HG03439 (cell line): ENCODE measurements at regions not wholly inside any gene's neighbourhood (a gene's known extent, or its start where the extent isn't known, plus 50 kb on each side); places are given as distances from the start of the nearest gene placed in this dataset.
A peak's percentile ranks its signal among the peaks of the same experiment; 100 is the strongest.
"Not testable (repeated sequence)": the region's sequence is repeated elsewhere in the genome, so short reads cannot be mapped to it uniquely, and the experiment has no call there.

Source experiments
- ATAC-seq: cut with Tn5 transposase; IDR thresholded peaks from one replicate; pipeline ENCODE4 v1.9.1; 2021; ENCODE audit warnings: mild to moderate bottlenecking, moderate library complexity; ENCODE audit not compliant: unreplicated experiment

DNA sequence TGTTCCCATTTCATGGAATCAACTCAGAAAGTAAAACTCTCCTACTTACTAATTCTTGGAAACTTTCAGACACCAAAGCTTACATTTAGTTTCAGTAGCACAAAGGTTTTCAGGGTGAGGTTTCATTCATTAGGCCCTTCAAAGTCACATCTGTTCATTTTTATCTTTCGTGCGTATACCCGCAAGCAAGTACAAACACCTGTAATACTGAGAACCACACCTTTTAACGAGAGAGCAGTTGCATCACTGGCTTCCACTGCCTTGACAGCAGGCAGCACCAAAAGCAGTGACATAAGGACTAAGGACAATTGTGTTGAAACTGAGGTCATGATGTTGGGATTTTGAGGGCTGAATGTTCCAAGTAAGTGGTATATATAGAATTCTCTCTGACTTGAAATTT lies 60.5 kb downstream of the GOLGA6L22 start:
- not testable (repeated sequence) for ATAC-seq

DNA sequence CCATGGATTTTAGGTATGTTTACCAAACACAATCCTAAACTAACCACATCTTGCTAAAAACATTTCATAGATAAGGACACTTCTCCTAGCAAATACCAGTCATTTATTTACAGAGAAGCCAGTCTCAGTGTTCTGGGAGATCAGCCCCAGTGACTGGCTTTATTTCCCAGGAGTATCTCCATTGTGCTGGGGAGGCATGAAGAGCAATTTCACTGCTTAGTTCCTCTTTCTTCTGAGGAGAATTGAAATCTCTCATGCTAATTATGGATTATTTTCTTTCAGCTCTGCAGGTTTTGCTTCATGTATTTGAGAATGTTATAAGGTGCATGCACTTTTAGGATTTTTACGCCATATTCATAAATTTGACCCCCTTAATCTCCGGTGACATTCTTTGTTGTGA lies 67.8 kb downstream of the GOLGA6L22 start:
- ATAC-seq = not testable (repeated sequence)

DNA sequence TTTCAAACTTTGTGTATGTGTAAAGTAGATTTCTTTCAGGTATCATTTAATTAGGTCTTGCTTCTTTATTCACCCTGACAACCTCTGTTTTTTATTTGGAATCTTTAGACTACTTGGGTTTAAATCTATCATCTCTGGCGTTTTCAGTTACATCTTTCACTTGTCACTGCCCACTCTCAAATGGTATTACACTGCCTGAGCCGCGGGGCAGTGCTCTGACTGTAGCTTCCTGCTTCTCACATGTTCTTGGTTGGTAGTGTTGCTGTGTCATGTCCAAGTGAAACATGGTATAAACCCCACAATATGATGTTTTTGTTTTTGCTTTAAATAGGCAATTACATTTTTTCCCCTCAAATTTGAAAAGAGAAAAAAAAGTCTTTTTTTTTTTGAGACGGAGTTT lies 68.3 kb downstream of the GOLGA6L22 start:
- not testable (repeated sequence) for ATAC-seq

DNA sequence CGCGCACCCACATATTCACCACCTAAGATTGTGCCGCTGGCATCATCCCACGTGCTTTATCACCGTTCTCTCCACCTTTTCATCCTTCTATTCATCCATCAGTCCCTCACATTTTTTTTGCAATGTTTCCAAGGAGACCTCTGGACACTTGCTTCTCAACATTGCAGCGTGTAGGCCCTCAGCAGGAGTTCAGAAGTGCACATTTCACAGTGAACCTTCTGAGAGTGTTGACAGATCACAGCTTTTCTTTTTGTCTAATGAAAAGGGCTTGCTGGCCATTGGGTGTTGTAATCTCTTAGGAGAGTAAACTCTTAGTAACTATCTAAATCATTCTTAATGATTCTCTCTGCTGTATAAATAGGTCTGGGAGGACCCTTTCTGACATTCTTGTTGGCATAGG lies 70.5 kb downstream of the GOLGA6L22 start:
- ATAC-seq = not testable (repeated sequence)

DNA sequence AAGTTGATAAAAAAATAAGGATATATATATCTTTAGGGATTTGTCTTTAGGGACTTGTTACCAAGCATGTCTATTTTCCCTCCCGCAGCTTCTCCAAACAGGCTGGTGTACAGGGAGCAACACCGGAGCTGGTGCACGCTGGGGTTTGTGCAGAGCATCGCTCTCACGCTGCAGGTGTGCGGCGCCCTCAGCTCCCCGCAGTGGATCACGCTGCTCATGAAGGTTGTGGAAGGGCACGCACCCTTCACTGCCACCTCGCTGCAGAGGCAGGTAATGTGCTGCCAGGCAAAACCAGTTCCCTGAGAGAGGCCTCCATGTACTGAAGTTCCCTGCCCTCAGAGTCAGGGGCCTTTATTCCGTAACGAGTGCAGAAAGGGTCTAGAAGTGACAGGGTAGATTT lies 101.0 kb downstream of the GOLGA6L22 start:
- not testable (repeated sequence) for ATAC-seq

DNA sequence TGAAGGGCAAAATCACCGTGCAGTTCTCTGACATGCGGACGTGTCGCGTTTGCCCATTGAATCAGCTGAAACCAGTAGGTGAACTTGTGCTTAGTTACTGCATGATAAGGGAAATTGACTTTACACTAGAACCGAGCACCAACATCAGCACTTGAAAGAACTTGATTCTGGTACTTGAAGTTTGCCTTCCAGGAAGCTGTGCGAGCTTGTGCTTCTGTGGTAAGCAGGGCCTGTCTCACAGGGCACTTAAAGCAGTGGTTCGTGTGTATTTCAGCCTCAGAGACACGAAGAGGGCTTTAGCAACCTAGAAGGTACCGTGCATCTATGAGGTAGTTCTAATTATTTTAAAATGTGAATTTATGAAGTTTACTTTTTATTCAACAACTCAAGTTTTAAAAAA lies 103.0 kb downstream of the GOLGA6L22 start:
- not testable (repeated sequence) for ATAC-seq

DNA sequence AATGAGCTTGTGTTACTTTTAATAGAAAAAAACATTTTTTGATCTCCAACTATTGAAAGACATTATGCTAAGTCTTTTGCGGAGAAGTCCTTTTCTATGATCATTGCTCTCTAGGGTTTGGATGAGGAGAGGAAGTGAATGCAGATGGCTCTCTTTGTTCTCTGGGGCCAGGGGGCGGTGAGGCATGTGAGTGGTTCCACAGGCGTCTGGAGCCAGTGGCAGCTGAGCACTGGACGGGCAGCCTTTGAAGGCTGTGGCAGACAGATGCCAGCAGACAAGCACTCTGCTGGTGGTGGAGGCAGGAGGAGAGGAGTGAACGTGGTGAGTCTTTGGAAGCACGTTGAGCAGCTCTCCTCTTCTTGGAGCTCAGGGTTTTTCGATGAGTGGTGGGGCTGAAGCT lies 107.8 kb downstream of the GOLGA6L22 start:
- ATAC-seq = not testable (repeated sequence)

DNA sequence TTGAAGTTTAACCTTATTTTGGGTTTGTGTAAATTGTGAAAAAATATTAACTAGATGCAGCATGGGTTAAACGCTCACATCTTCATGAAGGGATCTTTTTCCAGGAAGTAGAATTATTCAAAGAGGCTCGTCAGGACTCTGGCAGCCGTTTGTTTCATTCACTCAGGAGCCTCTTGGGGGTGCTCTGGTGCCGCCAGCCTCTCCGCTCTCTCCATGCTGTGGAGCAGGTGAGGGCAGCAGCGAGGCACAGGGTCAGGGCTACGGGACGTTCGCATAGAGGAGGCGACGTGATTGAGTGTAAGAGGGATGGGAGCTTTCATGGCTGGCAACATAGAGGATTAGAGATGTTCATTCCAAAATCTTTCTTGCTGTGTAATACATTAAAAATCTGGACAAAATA lies 110.8 kb downstream of the GOLGA6L22 start:
- ATAC-seq = not testable (repeated sequence)

DNA sequence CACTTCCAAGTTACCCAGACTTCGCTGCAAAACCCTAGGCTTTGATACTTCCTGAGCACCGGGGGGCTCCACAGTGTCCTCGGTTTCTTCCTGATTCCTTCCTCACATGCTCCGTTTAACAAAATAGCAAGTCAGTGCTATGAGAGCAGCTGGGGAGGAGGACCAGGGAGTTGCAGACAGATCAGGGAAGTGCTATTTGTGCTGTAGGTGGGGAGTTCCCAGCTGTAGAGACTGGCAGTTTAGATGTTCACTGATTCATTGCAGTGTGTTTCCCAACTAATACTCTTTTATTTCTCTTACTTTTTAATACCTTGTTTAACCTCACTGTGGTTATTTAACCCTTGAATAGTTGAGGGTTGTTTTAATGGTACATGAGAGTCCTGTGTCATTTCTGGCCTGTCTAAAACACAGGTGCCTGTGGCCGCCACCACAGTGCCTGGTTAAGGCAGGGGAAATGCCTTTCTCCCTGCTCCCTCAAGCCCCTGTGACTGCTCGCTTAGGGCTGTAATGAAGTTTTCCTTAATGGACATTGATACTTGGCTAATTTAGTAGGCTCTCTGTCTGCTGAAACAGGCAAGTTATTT lies 113.5 kb downstream of the GOLGA6L22 start:
- not testable (repeated sequence) for ATAC-seq

DNA sequence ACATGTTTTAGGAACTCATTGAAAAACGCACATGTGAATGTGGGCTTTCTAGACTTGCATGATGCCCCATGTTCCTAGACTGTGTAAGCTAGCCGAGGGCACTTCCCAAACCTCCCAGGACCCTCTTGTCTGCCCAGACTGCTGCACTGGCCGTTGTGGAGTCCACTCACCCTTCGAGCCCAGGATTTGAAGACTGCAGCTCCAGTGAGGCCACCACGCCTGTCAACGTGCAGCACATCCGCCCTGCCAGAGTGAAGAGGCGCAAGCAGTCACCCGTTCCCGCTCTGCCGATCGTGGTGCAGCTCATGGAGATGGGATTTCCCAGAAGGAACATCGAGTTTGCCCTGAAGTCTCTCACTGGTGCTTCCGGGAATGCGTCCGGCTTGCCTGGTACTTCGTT lies 114.1 kb downstream of the GOLGA6L22 start:
- not testable (repeated sequence) for ATAC-seq

DNA sequence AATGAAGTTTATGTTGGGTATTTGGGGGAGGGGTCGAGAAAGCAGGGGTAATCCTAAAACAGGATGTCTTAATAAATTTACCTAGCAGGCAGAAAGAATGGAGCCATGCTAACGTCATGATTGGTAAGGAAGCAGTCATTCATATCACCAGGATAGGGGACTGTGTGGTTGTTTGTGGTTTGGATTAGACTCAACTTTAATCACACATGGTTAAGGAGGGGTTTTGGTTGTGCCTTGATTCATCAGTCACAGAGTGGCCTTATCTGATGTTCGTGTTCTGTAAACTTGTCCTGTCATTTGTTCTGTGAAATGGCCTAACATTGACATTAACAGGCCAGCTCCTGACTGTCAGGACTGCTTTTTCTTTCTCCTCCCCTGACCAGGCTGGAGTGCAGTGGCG lies 119.1 kb downstream of the GOLGA6L22 start:
- ATAC-seq = not testable (repeated sequence)

DNA sequence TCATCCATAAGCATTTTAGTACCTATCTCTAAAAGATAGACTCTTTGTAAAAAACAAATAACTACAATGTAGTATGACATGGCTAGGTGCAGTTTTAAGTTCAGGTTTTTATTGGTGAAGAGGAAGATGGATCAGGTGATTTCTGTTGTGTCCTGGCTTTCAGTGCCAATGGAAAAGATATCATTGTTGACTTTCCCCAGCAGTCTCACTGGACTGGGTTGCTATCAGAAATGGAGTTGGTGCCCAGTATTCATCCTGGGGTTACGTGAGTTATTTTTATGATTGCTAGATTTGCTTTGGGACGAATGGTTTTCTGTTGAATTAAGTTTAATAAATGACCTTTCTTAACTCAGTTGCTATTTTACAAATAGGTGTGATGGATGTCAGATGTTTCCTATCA lies 120.5 kb downstream of the GOLGA6L22 start:
- not testable (repeated sequence) for ATAC-seq

DNA sequence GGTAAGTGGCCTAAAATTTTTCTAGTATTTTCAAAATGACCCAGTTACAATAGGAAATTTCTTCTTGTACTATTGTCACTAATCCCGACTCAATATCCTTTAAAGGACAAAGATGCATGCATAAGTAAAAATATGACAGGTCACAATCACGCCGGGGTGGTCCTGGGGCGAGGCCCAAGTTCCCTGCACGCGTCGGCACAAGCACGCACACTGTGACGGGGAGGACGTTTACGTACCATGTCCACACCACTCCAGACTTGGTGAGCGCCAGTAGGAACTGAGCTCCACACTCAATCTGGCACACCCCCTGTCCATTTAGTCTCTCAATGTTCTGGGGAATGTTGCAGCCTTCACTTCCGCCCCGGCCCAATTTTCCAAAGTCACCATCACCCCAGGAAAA lies 128.7 kb downstream of the GOLGA6L22 start:
- not testable (repeated sequence) for ATAC-seq

DNA sequence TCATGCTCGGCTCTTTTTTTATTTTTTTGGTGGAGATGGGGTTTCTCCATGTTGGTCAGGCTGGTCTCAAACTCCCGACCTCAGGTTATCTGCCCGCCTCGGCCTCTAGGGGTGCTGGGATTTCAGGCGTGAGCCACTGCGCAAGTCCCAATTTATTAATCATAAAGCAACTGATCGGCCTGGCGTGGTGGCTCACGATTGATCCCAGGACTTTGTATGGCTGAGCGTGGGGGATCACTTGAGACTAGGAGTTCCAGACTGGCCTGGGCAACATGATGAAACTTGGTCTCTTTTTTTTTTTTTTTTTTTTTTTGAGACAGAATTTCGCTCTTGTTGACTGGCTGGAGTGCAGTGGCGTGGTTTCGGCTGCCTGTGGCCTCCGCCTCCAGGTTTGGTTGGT lies 139.8 kb downstream of the GOLGA6L22 start:
- not testable (repeated sequence) for ATAC-seq

DNA sequence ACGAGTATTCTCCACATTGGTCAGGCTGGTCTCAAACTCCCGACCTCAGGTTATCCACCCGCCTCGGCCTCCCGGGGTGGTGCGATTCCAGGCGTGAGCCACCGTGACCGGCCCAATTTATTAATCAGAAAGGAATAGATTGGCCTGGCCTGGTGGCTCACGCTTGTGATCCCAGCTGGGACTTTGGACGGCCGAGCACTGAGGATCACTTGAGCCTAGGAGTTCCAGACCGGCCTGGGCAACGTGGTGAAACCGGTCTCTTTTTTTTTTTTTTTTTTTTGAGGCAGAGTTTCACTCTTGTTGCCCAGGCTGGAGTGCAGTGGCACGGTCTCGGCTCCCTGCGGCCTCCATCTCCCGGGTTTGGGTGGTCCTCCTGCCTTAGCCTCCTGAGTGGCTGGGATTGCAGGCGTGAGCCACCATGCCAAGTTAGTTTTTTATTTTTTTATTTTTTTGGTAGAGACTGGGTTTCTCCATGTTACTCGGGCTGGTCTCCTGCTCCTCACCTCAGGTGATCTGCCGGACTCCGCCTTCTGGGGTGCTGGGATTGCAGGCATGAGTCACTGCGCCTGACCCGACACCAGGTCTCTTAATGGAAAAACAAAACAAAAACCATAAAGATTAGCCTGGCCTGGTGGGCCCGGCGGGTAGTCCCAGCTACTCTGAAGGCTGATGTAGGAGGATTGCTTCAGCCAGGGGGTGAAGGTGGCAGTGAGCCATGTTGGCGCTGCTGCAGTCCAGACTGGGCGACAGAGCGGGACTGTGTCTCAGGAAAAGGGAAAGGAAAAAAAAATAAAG lies 141.0 kb downstream of the GOLGA6L22 start:
- ATAC-seq = not testable (repeated sequence)

DNA sequence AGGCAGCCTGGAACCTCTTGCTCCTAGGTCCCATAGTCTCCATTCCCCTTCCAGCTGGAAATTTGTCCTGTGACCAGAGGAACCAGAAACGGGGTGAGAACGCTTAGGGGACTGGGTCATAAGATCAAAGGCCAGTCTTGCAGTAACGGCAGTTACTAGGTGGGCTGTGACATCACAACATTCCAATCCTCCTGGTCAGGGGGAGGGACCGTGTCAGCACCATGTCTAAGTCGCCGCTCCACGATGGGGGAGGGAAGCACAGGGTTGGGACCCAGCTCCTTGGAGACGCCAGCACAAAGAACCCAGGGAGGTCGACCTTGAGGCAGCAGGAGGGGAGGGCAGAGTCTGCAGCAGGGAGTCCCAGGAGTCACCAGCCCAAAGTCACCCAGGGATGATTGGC lies 158.3 kb downstream of the GOLGA6L22 start:
- not testable (repeated sequence) for ATAC-seq

DNA sequence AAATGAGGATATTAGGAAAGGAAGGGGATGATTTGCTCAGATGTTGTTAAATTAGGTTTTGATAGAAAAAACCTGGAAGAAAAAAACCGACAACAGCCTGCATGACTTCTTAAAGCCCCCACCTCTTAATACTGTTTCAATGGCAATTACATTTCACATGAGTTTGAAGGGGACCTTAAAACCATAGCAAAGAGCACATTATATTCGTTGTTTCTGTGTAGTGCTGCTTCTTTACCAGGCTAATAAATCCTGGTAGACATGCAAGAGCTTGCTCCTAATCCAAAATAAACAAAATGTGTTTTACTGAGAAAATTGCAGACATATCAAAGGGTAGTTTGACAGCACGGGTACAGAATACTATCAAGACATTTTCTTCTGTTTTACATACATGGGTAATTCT lies 154.7 kb upstream of the NIPA1 start:
- not testable (repeated sequence) for ATAC-seq

DNA sequence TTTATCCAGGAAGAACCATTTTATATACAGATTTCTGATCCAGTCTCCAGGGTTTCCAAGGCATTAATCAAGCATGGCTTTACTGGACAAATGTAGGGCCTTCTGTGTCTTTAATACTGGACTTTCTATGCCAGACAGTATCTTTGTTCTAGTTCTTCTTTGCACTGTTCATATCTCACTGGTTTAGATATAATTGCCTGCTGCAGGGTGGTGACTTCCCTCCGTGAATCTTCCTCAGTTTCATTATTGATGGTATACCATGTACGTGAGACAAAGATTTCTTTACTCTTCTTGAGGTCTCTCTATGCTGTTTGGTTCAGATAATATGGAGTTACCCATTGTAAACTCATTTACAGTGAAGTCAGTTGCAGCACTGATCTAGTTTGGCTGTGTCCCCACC lies 146.5 kb upstream of the NIPA1 start:
- not testable (repeated sequence) for ATAC-seq

DNA sequence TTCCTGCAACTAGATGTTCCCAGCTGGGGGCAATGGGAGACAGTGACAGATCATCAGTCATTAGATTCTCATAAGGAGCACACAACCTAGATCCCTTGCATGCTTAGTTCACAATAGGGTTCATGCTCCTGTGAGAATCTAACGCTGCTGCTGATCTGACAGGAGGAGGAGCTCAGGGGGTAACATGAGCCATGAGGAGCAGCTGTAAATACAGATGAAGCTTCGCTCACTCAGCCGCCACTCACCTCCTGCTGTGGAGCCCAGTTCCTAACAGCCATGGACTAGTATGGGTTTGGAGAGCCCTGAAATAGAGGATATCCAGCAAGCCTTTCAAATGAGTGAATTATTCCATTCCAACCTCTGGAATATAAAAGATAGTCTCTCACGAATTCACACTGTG lies 137.0 kb upstream of the NIPA1 start:
- not testable (repeated sequence) for ATAC-seq

DNA sequence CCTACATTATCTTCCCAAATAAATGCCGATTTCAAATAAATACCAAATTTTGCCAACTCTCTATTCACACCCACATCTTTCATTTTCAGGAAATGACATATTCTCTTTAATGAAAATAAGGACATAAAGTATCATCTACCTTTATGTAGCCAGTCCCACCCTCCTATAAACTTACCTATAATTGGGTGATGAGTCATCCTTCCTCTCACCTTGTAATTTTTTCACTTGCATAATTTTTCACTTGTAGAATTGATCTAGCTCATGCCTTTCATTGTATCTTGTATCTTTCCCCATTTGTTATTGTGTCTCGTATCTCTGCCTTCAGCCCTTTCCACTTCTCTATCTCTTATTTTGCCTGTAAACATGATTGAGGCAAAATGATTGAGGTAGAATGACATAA lies 135.3 kb upstream of the NIPA1 start:
- ATAC-seq = not testable (repeated sequence)

DNA sequence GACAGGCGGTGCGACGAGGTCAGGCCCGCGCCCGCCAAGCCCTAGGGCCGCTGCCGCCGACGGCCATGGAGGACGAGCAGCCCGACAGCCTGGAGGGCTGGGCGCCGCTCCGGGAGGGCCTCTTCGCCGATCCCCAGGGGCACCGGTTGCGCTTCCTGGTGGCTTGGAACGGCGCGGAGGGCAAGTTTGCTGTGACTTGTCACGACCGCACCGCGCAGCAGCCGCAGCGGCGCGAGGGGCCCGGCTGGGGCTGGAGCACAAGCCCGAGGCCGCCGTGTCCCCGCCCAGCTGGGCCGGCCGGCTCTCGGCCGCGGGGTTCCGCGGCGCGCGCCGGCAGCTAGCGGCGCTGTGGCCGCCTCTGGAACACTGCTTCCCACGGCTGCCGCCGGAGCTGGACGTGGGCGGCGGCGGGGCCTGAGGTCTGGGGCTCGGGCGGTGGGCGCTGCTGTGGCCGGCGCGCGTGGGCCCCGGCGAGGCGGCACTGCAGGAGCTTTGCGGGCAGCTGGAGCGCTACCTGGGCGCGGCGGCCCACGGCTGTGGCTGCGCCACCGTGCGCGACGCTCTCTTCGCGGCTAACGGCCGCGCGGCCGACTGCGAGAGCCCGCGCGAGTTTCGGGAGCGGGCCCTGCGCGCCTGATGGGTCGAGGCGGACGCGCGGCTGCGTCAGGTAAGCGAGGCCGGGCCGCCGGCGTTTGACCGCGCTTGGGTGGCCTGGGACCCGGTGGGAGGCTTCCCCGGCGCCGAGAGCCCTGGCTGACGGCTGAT lies 122.0 kb upstream of the NIPA1 start:
- peak; percentile 74 for ATAC-seq
